GM23338 (cell line): ENCODE measurements at regions not wholly inside any gene's neighbourhood (a gene's known extent, or its start where the extent isn't known, plus 50 kb on each side); places are given as distances from the start of the nearest gene placed in this dataset.

Experiments used
- CREB1 ChIP-seq: fragments of 250-450 bp; sonication (Bioruptor Pico); IDR thresholded peaks from 2 replicates; pipeline ENCODE4 v1.5.0; 2020; ENCODE audit warnings: low read depth, mild to moderate bottlenecking, moderate library complexity
- CTCF ChIP-seq, 2 experiments: fragments of 200-600 bp in 1 of 2; sonication (generic) in 1 of 2; conservative IDR thresholded peaks; 2 replicates each; pipeline versions ENCODE4 v1.5.1 to v1.6.1; 2016 to 2017; ENCODE audit warnings: antibody characterized with exemption in 2 of 2, low read depth in 2 of 2, mild to moderate bottlenecking in 2 of 2, moderate library complexity in 1 of 2
- ETS1 ChIP-seq: IDR thresholded peaks from 2 replicates; pipeline ENCODE4 v1.6.1; 2016; ENCODE audit warnings: antibody characterized with exemption
- JUNB ChIP-seq: IDR thresholded peaks from one replicate; pipeline ENCODE4 v1.6.1; 2016; ENCODE audit warnings: antibody characterized with exemption; ENCODE audit not compliant: unreplicated experiment
- POLR2AphosphoS5 ChIP-seq: IDR thresholded peaks from 2 replicates; pipeline ENCODE4 v1.6.1; 2016; ENCODE audit warnings: antibody characterized with exemption, low read depth
- REST ChIP-seq: IDR thresholded peaks from one replicate; pipeline ENCODE4 v1.6.1; 2018; ENCODE audit warnings: antibody characterized with exemption; ENCODE audit not compliant: unreplicated experiment

GRCh38 chr1:96400089-96400488 is 321.5 kb upstream of the PTBP2 start:
- TF ChIP-seq CTCF (conservative IDR thresholded peaks at IDR 0.05; ENCODE audit: low read depth in 2 of 2) (no peak), REST (no peak), POLR2AphosphoS5 (no peak), ETS1 (no peak), CREB1 (CRISPR knock-in tag) (no peak), JUNB (no peak)
